T47D (cell line): ENCODE measurements at regions not wholly inside any gene's neighbourhood (a gene's known extent, or its start where the extent isn't known, plus 50 kb on each side); places are given as distances from the start of the nearest gene placed in this dataset.
A peak's percentile ranks its signal among the peaks of the same experiment; 100 is the strongest.

Source experiments
- DNase-seq, 2 experiments: peaks; one replicate each; pipeline versions ENCODE4 v3.0.0 to v3.0.0-alpha.2; 2011 to 2012; ENCODE audit warnings: low read depth in 1 of 2, low spot score in 1 of 2
- JUND ChIP-seq: IDR thresholded peaks from 2 replicates; pipeline ENCODE4 v1.6.1; 2012; ENCODE audit warnings: low read depth
- in situ Hi-C: cut with HindIII; loops from 2 replicates; pipeline ENCODE4 v1.10.0; 2016; ENCODE audit warnings: low sequenced_read_pairs, low pct_unique_long_range_greater_than_20kb

- in situ Hi-C loops, result no loop called here
- no peak for DNase-seq
- no peak for TF ChIP-seq JUND
Measured at GRCh38 chr5:92472981-92473566, 1090.0 kb upstream of the ARRDC3 start.

GRCh38 chr5:92471861-92472260 lies 1088.7 kb upstream of the ARRDC3 start:
- no peak for TF ChIP-seq JUND
- in situ Hi-C loops, result no loop called here
- no peak for DNase-seq

GRCh38 chr5:92470770-92471169 lies 1087.7 kb upstream of the ARRDC3 start:
- TF ChIP-seq JUND, result no peak
- no peak for DNase-seq
- in situ Hi-C loops, result no loop called here

- no peak for DNase-seq
- in situ Hi-C loops, result no loop called here
- no peak for TF ChIP-seq JUND
Measured at GRCh38 chr5:92468295-92468694, 1085.2 kb upstream of the ARRDC3 start.

- peak in 1 of 2 experiments; percentile 20 for DNase-seq
- TF ChIP-seq JUND, result no peak
- in situ Hi-C loops, result no loop called here
Measured at GRCh38 chr5:92467695-92468094, 1084.6 kb upstream of the ARRDC3 start.

GRCh38 chr5:92460505-92460904 lies 1077.4 kb upstream of the ARRDC3 start:
- in situ Hi-C loops, result no loop called here
- no peak for DNase-seq
- TF ChIP-seq JUND, result no peak

GRCh38 chr5:92459654-92460053 lies 1076.5 kb upstream of the ARRDC3 start:
- no peak for TF ChIP-seq JUND
- in situ Hi-C loops, result no loop called here

GRCh38 chr5:92455011-92455410 lies 1071.9 kb upstream of the ARRDC3 start:
- DNase-seq, result no peak
- no peak for TF ChIP-seq JUND
- in situ Hi-C loops, result no loop called here

More at GRCh38 chr5:92459654-92460053, 1076.5 kb upstream of the ARRDC3 start:
- no peak for DNase-seq

- no peak for DNase-seq
- in situ Hi-C loops, result no loop called here
- TF ChIP-seq JUND, result no peak
Measured at GRCh38 chr5:92444888-92445287, 1061.8 kb upstream of the ARRDC3 start.

GRCh38 chr5:92435781-92436180 lies 1052.7 kb upstream of the ARRDC3 start:
- DNase-seq, result no peak
- TF ChIP-seq JUND, result no peak
- in situ Hi-C loops, result no loop called here

- DNase-seq, result no peak
- no peak for TF ChIP-seq JUND
Measured at GRCh38 chr5:92429646-92430045, 1046.5 kb upstream of the ARRDC3 start.

GRCh38 chr5:92428415-92428814 lies 1045.3 kb upstream of the ARRDC3 start:
- in situ Hi-C loops, result no loop called here
- no peak for DNase-seq
- TF ChIP-seq JUND, result no peak

More at GRCh38 chr5:92429646-92430045, 1046.5 kb upstream of the ARRDC3 start:
- in situ Hi-C loops, result no loop called here

GRCh38 chr5:92424785-92425426 lies 1041.8 kb upstream of the ARRDC3 start:
- in situ Hi-C loops, result no loop called here
- no peak for TF ChIP-seq JUND
- no peak for DNase-seq

- peak in 1 of 2 experiments; percentile 27 for DNase-seq
- TF ChIP-seq JUND, result no peak
- in situ Hi-C loops, result no loop called here
Measured at GRCh38 chr5:92421942-92422341, 1038.8 kb upstream of the ARRDC3 start.
